Choroid plexus epithelial cell (primary cell): ENCODE measurements at regions not wholly inside any gene's neighbourhood (a gene's known extent, or its start where the extent isn't known, plus 50 kb on each side); places are given as distances from the start of the nearest gene placed in this dataset.

Source experiments
- DNase-seq: peaks from one replicate; pipeline ENCODE4 v3.0.0-alpha.2; 2010; ENCODE audit warnings: low read depth
- H3K4me3 ChIP-seq: 2 replicates; pipeline ENCODE4 v1.5.1; 2011; ENCODE audit warnings: low read depth, mild to moderate bottlenecking, control low read depth, low read length, moderate library complexity
- CTCF ChIP-seq: conservative IDR thresholded peaks from 2 replicates; pipeline ENCODE4 v1.5.1; 2011; ENCODE audit warnings: low read depth, mild to moderate bottlenecking, control low read depth, inconsistent platforms, low read length, moderate library complexity

GRCh38 chr11:11780858-11781257 is 60.9 kb upstream of the USP47 start:
- DNase-seq: no peak
- no peak overlapping the region for H3K4me3 ChIP-seq
- no peak for TF ChIP-seq CTCF

- H3K4me3 ChIP-seq: no peak overlapping the region
- no peak for DNase-seq
- no peak for TF ChIP-seq CTCF
These were observed 61.8 kb upstream of the USP47 start for GRCh38 chr11:11779975-11780374.

GRCh38 chr11:11777897-11778296 is 63.9 kb upstream of the USP47 start:
- no peak for DNase-seq
- no peak for TF ChIP-seq CTCF
- no peak overlapping the region for H3K4me3 ChIP-seq

- no peak overlapping the region for H3K4me3 ChIP-seq
- TF ChIP-seq CTCF: no peak
- DNase-seq: no peak
These were observed 65.1 kb upstream of the USP47 start for GRCh38 chr11:11776714-11777113.

GRCh38 chr11:11774928-11775327 is 66.8 kb upstream of the USP47 start:
- H3K4me3 ChIP-seq: no peak overlapping the region
- no peak for DNase-seq
- TF ChIP-seq CTCF: no peak

GRCh38 chr11:11772865-11773515 is 68.8 kb upstream of the USP47 start:
- TF ChIP-seq CTCF: no peak
- H3K4me3 ChIP-seq: no peak overlapping the region
- DNase-seq: no peak

GRCh38 chr11:11770921-11771486 is 70.8 kb upstream of the USP47 start:
- TF ChIP-seq CTCF: no peak
- no peak overlapping the region for H3K4me3 ChIP-seq

More at GRCh38 chr11:11770921-11771486, 70.8 kb upstream of the USP47 start:
- DNase-seq: no peak
